ENCODE measurements at regions not wholly inside any gene's neighbourhood (a gene's known extent, or its start where the extent isn't known, plus 50 kb on each side); places are given as distances from the start of the nearest gene placed in this dataset.
"Not testable (repeated sequence)": the region's sequence is repeated elsewhere in the genome, so short reads cannot be mapped to it uniquely, and the experiment has no call there.

DNA sequence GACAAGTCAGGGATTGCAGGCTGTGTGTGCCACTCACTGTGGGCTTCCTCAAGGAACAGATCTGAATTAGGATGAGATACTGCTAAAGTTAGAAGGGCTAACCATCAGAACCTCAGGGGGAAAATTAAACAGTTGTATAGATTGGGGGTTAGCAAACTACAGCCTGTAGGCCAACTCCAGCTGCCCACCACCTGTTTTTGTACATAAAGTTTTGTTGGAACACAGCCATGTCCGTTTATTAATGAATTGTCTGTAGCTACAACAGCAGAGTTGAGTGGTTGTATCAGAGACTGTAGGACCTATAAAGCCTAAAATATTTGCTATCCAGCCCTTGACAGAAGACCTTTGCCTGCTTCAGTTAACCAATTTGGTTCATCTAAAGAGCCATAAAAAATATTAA is 127.2 kb upstream of the ECI2 start:
- no peak for DNase-seq (ENCODE audit: low read depth)

DNA sequence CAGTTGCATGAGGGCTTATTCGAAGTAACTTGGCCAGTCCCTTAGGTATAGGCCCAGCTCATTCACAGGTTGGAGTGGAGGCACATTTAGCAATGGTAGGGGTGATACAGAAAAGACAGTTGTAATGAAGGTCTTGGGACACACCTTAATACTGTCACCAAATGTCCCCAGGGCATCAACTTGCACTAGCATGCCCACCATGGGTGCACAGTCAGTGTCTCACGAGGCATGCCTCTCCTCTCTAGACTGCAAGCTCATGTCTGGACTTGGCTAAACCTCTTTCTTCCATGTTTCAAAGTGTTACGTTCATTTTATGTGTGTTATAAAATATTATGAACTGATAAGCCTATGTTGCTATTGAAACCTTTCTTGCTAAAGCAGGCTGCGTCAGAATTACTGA is 124.0 kb upstream of the ECI2 start:
- no peak for DNase-seq (ENCODE audit: low read depth)

DNA sequence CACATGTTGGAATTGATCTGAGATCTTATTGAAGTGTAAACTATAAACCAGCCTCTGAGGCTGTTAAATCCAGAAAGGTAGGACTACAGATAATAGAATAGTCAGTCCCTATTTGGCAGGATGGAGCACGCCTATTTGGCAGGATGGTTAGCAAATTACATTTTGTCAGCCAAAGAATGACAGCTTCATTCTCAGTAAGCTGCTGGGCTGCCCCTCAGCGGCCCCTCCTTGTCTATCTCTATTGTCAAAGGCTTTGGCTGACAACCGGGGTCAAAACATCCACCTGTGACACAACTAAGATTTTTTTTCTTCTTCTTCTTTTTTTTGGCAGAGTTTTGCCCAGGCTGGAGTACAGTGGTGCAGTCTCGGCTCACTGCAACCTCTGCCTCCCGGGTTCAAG is 123.4 kb upstream of the ECI2 start:
- no peak for DNase-seq (ENCODE audit: low read depth)

DNA sequence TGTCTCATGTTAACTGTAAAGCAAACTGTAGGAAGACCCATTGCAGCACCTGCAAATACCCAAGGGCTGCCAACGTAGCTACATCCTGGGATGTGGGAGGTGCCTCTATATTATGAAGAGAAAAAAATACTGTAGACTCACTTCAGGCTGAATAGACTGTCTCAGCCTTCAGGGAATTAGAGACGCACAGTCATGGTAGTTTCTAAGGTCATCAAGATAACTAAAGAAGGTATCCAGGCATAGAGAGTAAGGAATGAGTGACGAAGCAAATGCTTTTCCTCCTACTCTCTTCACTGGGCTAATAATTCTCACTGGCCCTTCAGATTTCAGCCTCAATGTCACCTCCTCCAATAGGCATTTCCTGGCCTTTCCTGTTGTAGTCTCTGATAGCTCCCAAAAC is 121.6 kb upstream of the ECI2 start:
- DNase-seq (ENCODE audit: low read depth) = no peak

DNA sequence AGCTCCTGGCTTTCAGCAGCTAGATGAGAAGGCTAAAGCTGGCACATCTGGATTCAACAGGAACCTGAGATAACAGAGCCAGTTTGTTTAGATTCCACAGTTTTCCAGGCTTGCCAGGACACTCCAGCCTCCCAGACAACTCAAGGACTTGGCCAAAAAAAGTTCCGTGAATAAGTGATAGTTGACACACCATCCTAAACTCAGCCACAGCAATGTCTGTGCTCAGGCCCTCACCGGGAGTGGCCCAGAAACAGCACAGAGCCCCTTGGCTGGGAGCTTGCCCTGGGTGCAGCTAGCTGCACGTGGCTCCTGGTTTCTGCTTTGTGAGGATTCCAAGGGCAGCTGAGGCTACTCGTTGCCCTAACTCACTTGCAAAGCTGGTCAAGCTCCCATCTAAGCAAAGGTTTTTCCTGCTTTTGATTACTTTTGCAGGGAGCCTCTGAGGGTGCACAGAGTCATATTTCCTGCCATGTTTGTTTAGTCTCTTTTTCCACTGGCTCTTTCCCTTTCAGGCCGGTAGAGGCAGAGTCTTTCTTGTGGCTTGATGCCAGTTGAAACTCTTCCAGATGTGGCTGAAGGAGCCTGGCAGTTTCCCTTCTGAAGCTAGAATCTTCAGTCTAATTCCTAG is 118.3 kb upstream of the ECI2 start:
- DNase-seq (ENCODE audit: low read depth) = no peak

DNA sequence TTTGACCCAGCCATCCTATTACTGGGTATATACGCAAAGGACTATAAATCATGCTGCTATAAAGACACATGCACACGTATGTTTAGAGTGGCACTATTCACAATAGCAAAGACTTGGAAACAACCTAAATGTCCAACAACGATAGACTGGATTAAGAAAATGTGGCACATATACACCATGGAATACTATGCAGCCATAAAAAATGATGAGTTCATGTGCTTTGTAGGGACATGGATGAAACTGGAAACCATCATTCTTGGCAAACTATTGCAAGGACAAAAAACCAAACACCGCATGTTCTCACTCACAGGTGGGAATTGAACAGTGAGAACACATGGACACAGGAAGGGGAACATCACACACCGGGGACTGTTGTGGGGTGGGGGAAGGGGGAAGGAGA is 117.1 kb upstream of the ECI2 start:
- DNase-seq (ENCODE audit: low read depth) = not testable (repeated sequence)

DNA sequence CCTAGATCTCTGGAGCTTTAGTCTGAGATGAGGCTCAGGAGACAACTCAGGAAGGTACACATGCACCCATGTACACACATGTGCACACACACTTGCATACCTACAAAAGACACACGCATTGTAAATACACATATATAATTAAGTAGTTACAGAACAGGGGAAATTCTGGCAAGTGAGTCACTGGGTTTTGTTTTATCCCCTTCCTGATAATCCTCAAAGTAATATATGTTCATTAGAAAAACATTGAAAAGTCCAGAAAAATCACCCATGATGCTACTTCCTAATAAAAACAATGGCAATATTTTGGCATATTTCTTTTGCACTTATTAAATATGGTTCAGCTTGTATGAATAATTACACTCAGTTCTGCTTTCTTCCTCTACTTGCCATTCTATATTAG is 115.3 kb upstream of the ECI2 start:
- no peak for DNase-seq (ENCODE audit: low read depth)

DNA sequence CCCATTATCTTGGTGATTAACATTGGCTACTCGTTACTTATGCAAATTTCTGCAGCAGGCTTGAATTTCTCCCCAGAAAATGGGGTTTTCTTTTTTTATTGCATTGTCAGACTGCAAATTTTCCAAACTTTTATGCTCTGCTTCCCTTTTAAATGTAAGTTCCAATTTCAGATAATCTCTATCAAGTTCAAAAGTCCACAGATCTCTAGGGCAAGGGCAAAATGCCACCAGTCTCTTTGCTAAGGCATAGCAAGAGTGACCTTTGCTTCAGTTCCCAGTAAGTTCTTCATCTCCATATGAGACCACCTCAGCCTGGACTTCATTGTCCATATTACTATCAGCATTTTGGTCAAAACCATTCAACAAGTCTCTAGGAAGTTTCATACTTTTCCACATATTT is 108.5 kb upstream of the ECI2 start:
- not testable (repeated sequence) for DNase-seq (ENCODE audit: low read depth)

DNA sequence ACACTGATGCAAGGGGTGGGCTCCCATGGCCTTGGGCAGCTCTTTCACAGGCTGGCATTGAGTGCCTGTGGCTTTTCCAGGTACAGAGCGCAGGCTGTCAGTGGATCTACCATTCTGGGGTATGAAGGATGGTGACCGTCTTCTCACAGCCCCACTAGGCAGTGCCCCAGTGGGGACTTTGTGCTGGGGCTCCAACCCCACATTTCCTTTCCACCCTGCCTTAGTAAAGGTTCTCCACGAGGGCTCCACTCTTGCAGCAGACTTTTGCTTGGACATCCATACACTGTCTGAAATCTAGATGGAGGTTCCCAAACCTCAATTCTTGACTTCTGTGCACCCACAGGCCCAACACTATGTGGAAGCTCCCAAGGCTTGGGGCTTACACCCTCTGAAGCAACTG is 107.9 kb upstream of the ECI2 start:
- no peak for DNase-seq (ENCODE audit: low read depth)

DNA sequence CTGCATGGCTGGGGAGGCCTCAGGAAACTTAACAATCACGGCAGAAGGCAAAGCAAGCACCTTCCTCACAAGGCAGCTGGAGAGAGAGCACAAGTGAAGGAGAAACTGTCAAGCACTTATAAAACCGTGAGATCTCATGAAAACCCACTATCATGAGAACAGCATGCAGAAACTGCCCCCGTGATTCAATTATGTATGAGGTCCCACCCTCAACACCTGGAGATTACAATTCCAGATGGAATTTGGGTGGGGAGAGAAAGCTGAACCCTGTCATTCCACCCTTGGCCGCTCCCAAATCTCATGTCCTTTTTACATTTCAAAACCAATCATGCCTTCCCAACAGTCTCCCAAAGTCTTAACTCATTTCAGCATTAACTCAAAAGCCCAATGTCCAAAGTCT is 107.2 kb upstream of the ECI2 start:
- DNase-seq (ENCODE audit: low read depth) = no peak

DNA sequence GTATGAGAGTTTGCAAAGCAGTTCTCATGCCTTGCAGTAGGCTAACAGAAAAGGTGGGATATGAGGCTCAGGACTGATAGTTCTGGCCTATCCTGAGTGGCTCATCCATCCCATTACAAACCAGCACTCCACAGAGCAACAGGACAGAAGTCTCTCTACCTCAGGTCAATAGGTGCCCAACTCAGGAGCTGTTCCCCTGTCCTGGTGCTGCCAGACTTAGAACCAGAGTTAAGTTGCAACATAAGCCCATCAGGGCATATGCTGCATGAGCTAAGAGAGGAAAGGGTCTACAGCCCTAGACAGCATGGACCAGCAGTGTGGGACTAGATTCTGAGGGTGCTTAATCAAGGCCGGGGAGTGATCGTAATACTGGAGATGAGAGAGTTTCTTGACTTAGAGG is 104.8 kb upstream of the ECI2 start:
- DNase-seq (ENCODE audit: low read depth) = no peak

DNA sequence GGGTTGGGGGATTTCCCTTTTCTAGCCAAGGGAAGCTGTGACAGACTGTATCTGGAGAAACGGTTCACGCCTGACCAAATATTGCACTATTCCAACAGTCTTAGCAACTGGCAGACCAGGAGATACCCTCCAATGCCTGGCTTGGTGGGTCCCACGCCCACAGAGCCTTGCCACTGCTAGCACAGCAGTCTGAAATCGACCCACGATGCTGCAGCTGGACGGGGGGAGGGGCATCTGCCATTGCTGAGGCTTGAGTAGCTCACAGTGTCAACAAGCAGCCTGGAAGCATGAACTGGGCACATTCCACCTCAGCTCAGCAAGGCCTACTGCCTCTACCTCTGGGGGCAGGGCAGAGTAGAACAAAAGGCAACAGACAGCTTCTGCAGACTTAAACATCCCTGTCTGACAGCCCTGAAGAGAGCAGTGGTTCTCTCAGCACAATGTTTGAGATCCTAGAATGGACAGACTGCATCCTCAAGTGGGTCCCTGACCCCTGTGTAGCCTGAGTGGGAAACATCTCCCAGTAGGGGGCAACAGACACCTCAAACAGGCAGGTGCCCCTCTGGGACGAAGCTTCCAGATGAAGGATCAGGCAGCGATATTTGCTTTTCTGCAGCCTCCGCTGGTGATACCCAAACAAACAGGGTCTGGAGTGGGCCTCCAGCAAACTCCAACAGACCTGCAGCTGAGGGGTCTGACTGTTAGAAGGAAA is 89.9 kb upstream of the ECI2 start:
- no peak for DNase-seq (ENCODE audit: low read depth)

DNA sequence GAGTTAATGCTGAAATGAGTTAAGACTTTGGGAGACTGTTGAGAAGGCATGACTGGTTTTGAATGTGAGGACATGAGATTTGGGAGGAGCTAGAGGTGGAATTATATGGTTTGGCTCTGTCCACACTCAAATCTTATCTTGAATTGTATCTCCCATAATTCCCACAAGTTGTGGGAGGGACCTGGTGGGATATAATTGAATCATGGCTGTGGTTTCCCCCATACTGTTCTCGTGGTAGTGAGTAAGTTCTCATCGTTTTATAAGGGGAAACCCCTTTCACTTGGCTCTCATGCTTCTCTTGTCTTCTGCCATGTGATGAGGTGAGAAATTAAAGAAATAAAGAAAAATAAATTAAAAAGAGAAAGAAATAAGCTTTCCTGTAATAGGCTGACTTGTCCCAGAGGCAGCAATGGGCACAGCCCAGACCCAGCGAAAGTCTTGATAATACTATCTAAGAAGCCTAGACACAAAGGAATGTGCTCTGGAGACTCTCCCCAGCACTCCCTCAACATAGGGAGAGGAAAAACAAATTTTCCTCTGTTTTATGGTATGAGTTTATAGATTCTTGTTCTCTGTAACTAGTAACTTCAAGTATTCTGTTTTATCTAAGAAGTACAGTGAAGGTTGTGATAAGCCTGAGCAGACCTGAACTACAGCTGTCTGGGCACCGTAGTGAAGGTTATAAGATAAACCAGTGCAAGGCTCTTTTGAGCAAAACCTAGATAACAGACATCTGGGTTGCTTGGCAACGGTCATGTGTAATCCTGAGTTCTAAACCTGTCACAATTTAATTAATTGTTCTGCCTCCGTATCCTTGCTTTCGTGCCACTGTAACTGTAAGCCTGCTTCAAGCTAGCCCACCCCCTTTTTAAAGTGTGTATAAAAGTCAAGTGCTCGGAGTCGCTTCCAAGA is 88.9 kb upstream of the ECI2 start:
- no peak for DNase-seq (ENCODE audit: low read depth)

DNA sequence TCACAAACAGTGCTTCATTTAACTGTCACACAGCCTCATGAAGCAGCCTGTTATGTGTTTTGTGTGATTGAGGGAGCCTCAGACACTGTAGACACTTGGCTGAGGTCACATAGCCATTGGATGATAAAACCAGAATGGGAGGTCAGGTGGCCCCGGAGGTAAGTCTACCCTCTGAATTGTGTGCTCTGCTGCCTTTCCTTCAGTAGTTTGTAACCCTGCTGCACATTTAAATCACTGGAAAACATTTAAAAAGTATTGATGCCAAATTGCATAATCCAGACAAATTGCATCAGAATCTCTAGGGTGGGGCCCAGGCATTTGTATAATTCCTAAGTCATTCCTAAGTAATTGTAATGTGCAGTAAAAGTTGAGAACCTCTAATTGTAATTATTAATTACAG is 85.2 kb upstream of the ECI2 start:
- DNase-seq (ENCODE audit: low read depth) = no peak

DNA sequence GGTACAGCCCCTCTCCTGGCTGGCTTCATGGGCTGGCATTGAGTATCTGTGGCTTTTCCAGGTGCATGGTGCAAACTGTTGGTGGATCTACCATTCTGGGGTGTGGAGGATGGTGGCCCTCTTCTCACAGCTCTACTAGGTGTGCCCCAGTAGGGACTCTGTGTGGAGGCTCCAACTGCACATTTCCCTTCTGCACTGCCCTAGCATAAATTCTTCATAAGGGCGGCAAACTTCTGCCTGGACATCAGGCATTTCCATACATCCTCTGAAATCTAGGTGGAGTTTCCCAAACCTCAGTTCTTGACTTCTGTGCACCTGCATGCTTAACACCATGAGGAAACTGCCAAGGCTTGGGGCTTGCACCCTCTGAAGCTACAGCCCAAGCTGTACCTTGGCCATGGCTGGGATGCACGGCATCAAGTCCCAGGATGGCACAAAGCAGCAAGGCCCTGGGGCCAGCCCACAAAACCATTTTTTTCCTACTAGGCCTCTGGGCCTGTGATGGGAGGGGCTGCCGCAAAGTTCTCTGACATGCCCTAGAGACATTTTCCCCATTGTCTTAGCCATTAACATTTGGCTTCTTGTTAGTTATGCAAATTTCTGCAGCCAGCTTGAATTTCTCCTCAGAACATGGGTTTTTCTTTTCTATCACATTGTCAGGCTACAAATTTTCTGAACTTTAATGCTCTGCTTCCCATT is 83.4 kb upstream of the ECI2 start:
- not testable (repeated sequence) for DNase-seq (ENCODE audit: low read depth)

DNA sequence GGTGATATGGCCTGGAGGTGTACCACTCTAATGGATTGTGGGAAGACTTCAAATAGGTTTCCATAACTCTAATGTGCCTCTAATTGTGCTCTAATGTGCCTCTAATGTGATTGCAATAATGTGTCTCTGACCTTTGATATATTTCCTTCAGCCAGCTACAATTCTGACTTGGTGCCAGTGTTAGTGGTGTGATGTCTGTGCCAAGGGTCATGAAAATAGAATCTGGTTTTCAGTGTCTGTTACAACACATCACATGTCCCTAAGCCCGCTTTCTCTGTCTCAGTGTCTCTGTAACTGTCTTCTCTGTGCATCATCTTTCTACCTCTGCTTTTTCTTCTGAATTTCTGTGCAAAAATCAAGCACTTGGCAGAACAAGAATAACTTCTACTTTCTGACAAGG is 77.2 kb upstream of the ECI2 start:
- no peak for DNase-seq (ENCODE audit: low read depth)

DNA sequence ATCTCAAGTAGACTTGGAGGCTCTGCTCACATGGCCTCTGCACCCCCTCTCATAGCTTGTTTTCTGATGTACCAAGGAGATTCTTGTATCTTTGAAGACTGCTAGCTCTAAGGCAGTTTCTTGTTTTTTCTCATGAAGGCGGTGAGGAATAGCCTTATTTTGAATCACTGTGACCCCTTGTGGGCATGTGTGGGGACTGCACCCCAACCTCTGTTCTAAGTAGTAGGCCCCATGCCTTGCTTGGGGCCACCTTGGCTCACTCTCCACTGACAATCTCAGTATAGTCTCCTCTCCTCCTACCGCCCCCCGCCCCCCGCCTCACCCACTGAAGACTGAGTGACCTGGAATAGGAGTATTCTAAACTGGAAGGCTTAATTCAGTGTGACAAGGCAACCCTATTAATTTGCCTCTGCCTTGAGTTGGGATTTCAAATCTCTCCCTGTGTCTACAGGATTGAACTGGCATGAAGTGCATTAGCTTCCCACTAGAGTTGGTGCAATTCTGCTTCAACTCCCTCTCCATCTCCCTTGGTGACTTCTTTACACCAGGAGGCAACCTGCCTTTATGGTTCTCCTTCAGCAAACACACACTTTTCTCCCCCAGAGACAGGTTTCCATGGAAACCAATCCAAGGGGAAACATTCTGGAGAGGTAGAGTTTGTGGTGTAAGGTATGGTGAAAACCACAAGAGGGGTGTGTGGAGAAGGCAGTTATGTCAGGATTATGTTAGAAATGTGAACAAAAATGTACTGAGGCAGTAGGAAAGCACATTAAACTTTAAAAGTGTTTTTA is 75.4 kb upstream of the ECI2 start:
- DNase-seq (ENCODE audit: low read depth) = peak; percentile 59

DNA sequence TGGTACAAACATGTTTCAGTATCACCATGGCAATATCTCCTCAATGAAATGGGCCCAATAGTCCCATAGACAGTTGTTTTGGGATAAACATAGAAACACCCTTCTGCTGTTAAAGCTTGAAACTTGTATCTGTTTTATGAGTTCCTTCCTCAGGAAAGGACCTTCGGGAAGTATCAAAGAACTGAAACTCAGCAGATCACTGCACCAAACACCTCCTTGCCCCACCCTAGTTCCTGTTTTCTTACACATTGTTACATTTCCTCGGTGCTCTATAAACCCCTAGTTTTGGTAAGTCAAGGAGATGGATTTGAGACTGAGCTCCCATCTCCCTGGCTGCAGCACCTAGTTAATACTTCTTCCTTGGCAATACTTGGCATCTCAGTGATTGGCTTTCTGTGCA is 73.8 kb upstream of the ECI2 start:
- no peak for DNase-seq (ENCODE audit: low read depth)

DNA sequence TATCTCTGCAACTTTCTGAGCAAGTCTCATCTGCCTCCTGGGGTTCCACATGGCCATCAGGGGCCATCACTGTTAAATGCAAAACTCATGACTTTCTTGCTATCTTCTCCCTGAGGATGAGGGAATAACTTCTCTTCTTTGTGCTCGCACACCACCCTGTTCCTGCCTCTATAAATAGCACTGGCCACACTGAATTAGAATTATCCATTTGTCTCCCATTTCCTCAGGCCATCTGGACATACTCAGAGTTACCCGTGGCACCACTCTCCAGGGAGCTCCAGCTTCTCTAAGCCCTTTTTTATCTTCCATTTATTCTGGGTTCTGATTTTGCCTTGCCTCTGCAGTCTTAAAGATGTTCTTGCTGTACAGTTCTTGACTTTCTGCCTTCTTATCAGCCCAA is 72.8 kb upstream of the ECI2 start:
- DNase-seq (ENCODE audit: low read depth) = no peak

DNA sequence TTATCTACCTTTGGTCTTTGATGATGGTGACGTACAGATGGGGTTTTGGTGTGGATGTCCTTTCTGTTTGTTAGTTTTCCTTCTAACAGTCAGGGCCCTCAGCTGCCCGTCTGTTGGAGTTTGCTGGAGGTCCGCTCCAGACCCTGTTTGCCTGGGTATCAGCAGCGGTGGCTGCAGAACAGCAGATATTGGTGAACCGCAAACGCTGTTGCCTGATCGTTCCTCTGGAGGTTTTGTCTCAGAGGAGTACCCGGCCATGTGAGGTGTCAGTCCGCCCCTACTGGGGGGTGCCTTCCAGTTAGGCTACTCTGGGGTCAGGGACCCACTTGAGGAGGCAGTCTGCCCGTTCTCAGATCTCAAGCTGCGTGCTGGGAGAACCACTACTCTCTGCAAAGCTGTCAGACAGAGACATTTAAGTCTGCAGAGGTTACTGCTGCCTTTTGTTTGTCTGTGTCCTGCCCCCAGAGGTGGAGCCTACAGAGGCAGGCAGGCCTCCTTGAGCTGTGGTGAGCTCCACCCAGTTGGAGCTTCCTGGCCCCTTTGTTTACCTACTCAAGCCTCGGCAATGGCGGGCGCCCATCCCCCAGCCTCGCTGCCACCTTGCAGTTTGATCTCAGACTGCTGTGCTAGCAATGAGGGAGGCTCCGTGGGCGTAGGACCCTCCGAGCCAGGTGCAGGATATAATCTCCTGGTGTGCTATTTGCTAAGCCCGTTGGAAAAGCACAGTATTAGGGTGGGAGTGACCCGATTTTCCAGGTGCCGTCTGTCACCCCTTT is 68.5 kb upstream of the ECI2 start:
- DNase-seq (ENCODE audit: low read depth) = not testable (repeated sequence)

DNA sequence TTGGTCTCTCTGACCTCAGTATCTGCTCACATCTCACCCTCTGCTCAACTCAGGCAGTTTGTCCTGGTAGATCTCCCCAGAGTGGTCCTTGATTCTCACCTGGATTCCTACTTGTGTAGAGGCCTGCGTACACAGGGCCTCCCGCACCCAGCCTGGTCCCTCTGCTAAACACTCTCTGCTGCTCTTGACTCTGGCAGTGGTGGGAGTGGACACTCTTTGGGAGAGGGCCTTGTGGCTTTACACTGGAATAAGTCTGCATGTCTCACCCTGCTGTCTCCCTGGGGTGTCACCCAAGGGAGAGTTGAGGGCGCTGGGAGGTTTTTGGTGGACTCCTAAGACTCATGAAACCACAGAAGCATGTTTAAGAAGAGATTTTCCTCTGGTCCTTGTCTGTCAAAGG is 57.3 kb upstream of the ECI2 start:
- DNase-seq (ENCODE audit: low read depth) = no peak
